ENCODE measurements at regions not wholly inside any gene's neighbourhood (a gene's known extent, or its start where the extent isn't known, plus 50 kb on each side); places are given as distances from the start of the nearest gene placed in this dataset.

DNA sequence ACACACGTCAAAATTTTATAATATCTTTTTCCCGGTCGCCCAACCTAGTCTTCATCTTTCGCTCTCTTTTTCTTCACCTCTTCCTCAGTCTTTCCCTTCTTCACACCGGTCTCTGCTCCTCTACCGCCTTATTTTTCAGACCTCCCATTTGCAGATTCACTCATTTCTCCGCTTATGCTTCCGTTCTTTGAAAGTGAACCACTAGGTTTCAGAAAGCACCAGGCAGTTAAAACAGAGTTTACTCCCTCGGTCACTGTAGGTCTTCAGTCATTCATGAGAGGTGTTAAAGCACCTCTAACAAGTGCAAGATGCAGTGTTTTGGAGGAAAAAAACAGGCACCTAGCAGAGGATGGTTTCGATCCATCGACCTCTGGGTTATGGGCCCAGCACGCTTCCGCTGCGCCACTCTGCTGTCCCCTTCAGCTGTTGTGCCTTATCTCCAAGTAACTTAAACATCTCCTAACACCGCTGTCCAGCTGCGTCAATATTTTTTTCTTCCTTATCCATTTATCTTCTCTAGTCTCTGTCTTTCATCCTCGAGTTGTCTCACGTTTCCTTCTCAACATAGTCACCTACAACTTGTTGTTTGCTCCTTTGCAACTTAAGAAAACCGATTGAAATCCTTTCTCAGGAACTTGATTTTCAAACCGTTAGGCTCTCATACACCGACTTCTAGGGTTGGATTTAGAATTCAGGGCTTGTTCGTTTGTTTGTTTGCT, 119.7 kb upstream of the ZNF184 start (continued):
- TF ChIP-seq ATF2 (CRISPR knock-in tag; IDR thresholded peaks at IDR 0.05): peak; percentile 59; the same call in 1 of the 2 replicates
- TF ChIP-seq MBNL3 (CRISPR knock-in tag; conservative IDR thresholded peaks at IDR 0.05): no peak
- TF ChIP-seq PRPF4 (IDR thresholded peaks at IDR 0.05; ENCODE audit: low read depth, low read length, poor library complexity, severe bottlenecking): peak; percentile 74
- peak; percentile 72; the same call in 1 of the 2 replicates for TF ChIP-seq MIXL1 (CRISPR knock-in tag; IDR thresholded peaks at IDR 0.05)
- no peak for TF ChIP-seq ZNF770 (CRISPR knock-in tag; IDR thresholded peaks at IDR 0.05)
- TF ChIP-seq ZNF142 (CRISPR knock-in tag; IDR thresholded peaks at IDR 0.05): no peak
- TF ChIP-seq CC2D1A (CRISPR knock-in tag; IDR thresholded peaks at IDR 0.05): no peak
- TF ChIP-seq KLF12 (CRISPR knock-in tag; IDR thresholded peaks at IDR 0.05; ENCODE audit: borderline replicate concordance): no peak
- peak; percentile 36; the same call in 1 of the 2 replicates for TF ChIP-seq ZKSCAN5 (CRISPR knock-in tag; IDR thresholded peaks at IDR 0.05)
- TF ChIP-seq ZNF720 (CRISPR knock-in tag; IDR thresholded peaks at IDR 0.05): no peak
- peak; percentile 58; the same call in 1 of the 2 replicates for TF ChIP-seq ERF (CRISPR knock-in tag; IDR thresholded peaks at IDR 0.05)
- peak; percentile 76; the same call in 1 of the 2 replicates for TF ChIP-seq SMAD1 (CRISPR knock-in tag; IDR thresholded peaks at IDR 0.05; ENCODE audit: borderline replicate concordance, low read depth)
- TF ChIP-seq, protein P1, sequence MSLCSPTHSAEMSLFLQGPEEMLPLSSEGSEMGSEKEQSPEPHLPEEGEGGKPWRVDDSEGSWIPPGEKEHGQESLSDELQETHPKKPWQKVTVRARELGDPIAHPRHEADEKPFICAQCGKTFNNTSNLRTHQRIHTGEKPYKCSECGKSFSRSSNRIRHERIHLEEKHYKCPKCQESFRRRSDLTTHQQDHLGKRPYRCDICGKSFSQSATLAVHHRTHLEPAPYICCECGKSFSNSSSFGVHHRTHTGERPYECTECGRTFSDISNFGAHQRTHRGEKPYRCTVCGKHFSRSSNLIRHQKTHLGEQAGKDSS (CRISPR knock-in tag; IDR thresholded peaks at IDR 0.05; ENCODE audit: borderline replicate concordance, low read depth): no peak
- TF ChIP-seq, protein P2, sequence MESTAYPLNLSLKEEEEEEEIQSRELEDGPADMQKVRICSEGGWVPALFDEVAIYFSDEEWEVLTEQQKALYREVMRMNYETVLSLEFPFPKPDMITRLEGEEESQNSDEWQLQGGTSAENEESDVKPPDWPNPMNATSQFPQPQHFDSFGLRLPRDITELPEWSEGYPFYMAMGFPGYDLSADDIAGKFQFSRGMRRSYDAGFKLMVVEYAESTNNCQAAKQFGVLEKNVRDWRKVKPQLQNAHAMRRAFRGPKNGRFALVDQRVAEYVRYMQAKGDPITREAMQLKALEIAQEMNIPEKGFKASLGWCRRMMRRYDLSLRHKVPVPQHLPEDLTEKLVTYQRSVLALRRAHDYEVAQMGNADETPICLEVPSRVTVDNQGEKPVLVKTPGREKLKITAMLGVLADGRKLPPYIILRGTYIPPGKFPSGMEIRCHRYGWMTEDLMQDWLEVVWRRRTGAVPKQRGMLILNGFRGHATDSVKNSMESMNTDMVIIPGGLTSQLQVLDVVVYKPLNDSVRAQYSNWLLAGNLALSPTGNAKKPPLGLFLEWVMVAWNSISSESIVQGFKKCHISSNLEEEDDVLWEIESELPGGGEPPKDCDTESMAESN (CRISPR knock-in tag; conservative IDR thresholded peaks at IDR 0.05): no peak
- TF ChIP-seq ZBTB20 (CRISPR knock-in tag; IDR thresholded peaks at IDR 0.05; ENCODE audit: borderline replicate concordance, low read depth): peak; percentile 67; the same call in 1 of the 2 replicates
- TF ChIP-seq ZNF674 (CRISPR knock-in tag; IDR thresholded peaks at IDR 0.05; ENCODE audit: low read depth): peak; percentile 68; the same call in 1 of the 2 replicates
- peak; percentile 88 for TF ChIP-seq ZSCAN21 (CRISPR knock-in tag; IDR thresholded peaks at IDR 0.05; ENCODE audit: borderline replicate concordance)

Measured in HepG2 (cell line).